GM13977 (cell line): ENCODE measurements at regions not wholly inside any gene's neighbourhood (a gene's known extent, or its start where the extent isn't known, plus 50 kb on each side); places are given as distances from the start of the nearest gene placed in this dataset.

ENCODE experiments used
- DNase-seq: peaks from one replicate; pipeline ENCODE4 v3.0.0; 2012; ENCODE audit warnings: low spot score
- CTCF ChIP-seq: IDR thresholded peaks from 2 replicates; pipeline ENCODE4 v1.5.1; 2012; ENCODE audit warnings: mild to moderate bottlenecking, control low read depth; ENCODE audit not compliant: insufficient read depth; ENCODE audit errors: extremely low read depth, missing control alignments
- in situ Hi-C: fragments of 300-500 bp; cut with MboI; formaldehyde crosslinking; loops from one replicate; pipeline ENCODE4 v1.12.0; 2022; ENCODE audit warnings: low sequenced_read_pairs, low pct_unique_long_range_greater_than_20kb, mixed read lengths, inconsistent platforms; ENCODE audit not compliant: unreplicated experiment

GRCh38 chr14:55957950-55958349 is 160.3 kb upstream of the PELI2 start:
- DNase-seq, result no peak
- TF ChIP-seq CTCF, result no peak
- in situ Hi-C loops, result no loop called here

- in situ Hi-C loops, result no loop called here
- TF ChIP-seq CTCF, result no peak
- DNase-seq, result no peak
These were observed 154.9 kb upstream of the PELI2 start for GRCh38 chr14:55963295-55963694.

GRCh38 chr14:55964091-55964490 is 154.1 kb upstream of the PELI2 start:
- DNase-seq, result no peak
- in situ Hi-C loops, result no loop called here
- no peak for TF ChIP-seq CTCF

GRCh38 chr14:55964821-55965220 is 153.4 kb upstream of the PELI2 start:
- no peak for DNase-seq
- in situ Hi-C loops, result no loop called here
- no peak for TF ChIP-seq CTCF

GRCh38 chr14:55965851-55966250 is 152.4 kb upstream of the PELI2 start:
- in situ Hi-C loops, result no loop called here
- TF ChIP-seq CTCF, result no peak
- no peak for DNase-seq

- in situ Hi-C loops, result no loop called here
- DNase-seq, result no peak
- no peak for TF ChIP-seq CTCF
These were observed 149.5 kb upstream of the PELI2 start for GRCh38 chr14:55968741-55969140.

GRCh38 chr14:55973285-55973800 is 144.9 kb upstream of the PELI2 start:
- no peak for TF ChIP-seq CTCF
- in situ Hi-C loops, result no loop called here
- no peak for DNase-seq
